Nephron progenitor cell (in vitro differentiated cells): ENCODE measurements at regions not wholly inside any gene's neighbourhood (a gene's known extent, or its start where the extent isn't known, plus 50 kb on each side); places are given as distances from the start of the nearest gene placed in this dataset.

ENCODE experiments used
- DNase-seq: peaks from one replicate; pipeline ENCODE4 v3.0.0; 2021
- H3K27ac Mint-ChIP-seq: 2 replicates; pipeline ENCODE4 v1.8.0; 2021; ENCODE audit warnings: mild to moderate bottlenecking, moderate library complexity, mixed read lengths
- H3K27me3 Mint-ChIP-seq: 2 replicates; pipeline ENCODE4 v1.8.0; 2021; ENCODE audit warnings: mild to moderate bottlenecking, low read depth, mixed read lengths; ENCODE audit not compliant: poor library complexity
- H3K36me3 Mint-ChIP-seq: 2 replicates; pipeline ENCODE4 v1.8.0; 2021; ENCODE audit warnings: low read depth, mixed read lengths
- H3K4me1 Mint-ChIP-seq: 2 replicates; pipeline ENCODE4 v1.8.0; 2021; ENCODE audit warnings: mixed read lengths
- H3K4me3 Mint-ChIP-seq: 2 replicates; pipeline ENCODE4 v1.8.0; 2021; ENCODE audit warnings: mild to moderate bottlenecking, moderate library complexity, mixed read lengths
- H3K9me3 Mint-ChIP-seq: 2 replicates; pipeline ENCODE4 v1.8.0; 2021; ENCODE audit warnings: mild to moderate bottlenecking, moderate library complexity, mixed read lengths
- CTCF ChIP-seq: fragments of 200-600 bp; sonication (generic); IDR thresholded peaks from 2 replicates; pipeline ENCODE4 v1.5.0; 2021; ENCODE audit warnings: antibody characterized with exemption

GRCh38 chr5:98193921-98194760 lies 579.3 kb upstream of the RGMB start:
- Mint-ChIP-seq H3K4me1 (no peaks in the 10 kb centered on the region), H3K27me3 (no peaks in the 10 kb centered on the region), H3K9me3 (no peaks in the 10 kb centered on the region), H3K27ac (no peak overlapping the region), H3K36me3 (no peaks in the 10 kb centered on the region), H3K4me3 (no peak overlapping the region)
- no peak for TF ChIP-seq CTCF
- no peak for DNase-seq

GRCh38 chr5:98200726-98201541 lies 572.5 kb upstream of the RGMB start:
- Mint-ChIP-seq H3K9me3 (no peaks in the 10 kb centered on the region), H3K36me3 (no peaks in the 10 kb centered on the region), H3K4me3 (no peak overlapping the region), H3K4me1 (no peaks in the 10 kb centered on the region), H3K27me3 (no peaks in the 10 kb centered on the region), H3K27ac (no peak overlapping the region)
- no peak for TF ChIP-seq CTCF
- no peak for DNase-seq

- H3K27ac Mint-ChIP-seq = no peak overlapping the region
- no peaks in the 10 kb centered on the region for H3K9me3 Mint-ChIP-seq
- peaks cover 5% of the 10 kb centered on the region for H3K27me3 Mint-ChIP-seq
- H3K4me1 Mint-ChIP-seq = no peaks in the 10 kb centered on the region
- no peak overlapping the region for H3K4me3 Mint-ChIP-seq
- no peak for TF ChIP-seq CTCF
- DNase-seq = no peak
- no peaks in the 10 kb centered on the region for H3K36me3 Mint-ChIP-seq
Measured at GRCh38 chr5:98204798-98205197, 568.7 kb upstream of the RGMB start.

GRCh38 chr5:98205691-98206461 lies 567.6 kb upstream of the RGMB start:
- Mint-ChIP-seq H3K4me3 (no peak overlapping the region), H3K27me3 (peaks cover 5% of the 10 kb centered on the region), H3K4me1 (no peaks in the 10 kb centered on the region), H3K36me3 (no peaks in the 10 kb centered on the region), H3K27ac (no peak overlapping the region), H3K9me3 (no peaks in the 10 kb centered on the region)
- TF ChIP-seq CTCF = no peak
- DNase-seq = no peak

GRCh38 chr5:98206566-98206965 lies 566.9 kb upstream of the RGMB start:
- no peaks in the 10 kb centered on the region for H3K9me3 Mint-ChIP-seq
- no peaks in the 10 kb centered on the region for H3K36me3 Mint-ChIP-seq
- H3K27me3 Mint-ChIP-seq = peaks cover 5% of the 10 kb centered on the region
- no peak overlapping the region for H3K4me3 Mint-ChIP-seq
- H3K4me1 Mint-ChIP-seq = no peaks in the 10 kb centered on the region
- no peak for TF ChIP-seq CTCF
- DNase-seq = no peak
- H3K27ac Mint-ChIP-seq = no peak overlapping the region
